A673 (cell line): ENCODE measurements at regions not wholly inside any gene's neighbourhood (a gene's known extent, or its start where the extent isn't known, plus 50 kb on each side); places are given as distances from the start of the nearest gene placed in this dataset.

Experiments used
- BruUV-seq: library from RNA; stranded (reverse); fragments of 400-500 nt; replicated peaks from 2 replicates; lab custom pipeline; 2021; lab: Mats Ljungman, UMichigan
- CTCF ChIA-PET: fragments of 300-600 bp; sonication (Branson Sonifier 250); formaldehyde crosslinking; loops from one replicate; lab custom pipeline; 2022; ENCODE audit warnings: antibody characterized with exemption; lab: Charles Lee
- POLR2A ChIA-PET: fragments of 300-600 bp; sonication (Branson Sonifier 250); formaldehyde crosslinking; loops from one replicate; lab custom pipeline; 2022; ENCODE audit warnings: antibody characterized with exemption; ENCODE audit not compliant: low non-redundant PET; lab: Charles Lee
- DNase-seq: peaks from one replicate; pipeline ENCODE4 v3.0.0-alpha.2; 2015; ENCODE audit warnings: low spot score
- H3K27ac ChIP-seq: fragments of 200-600 bp; sonication (generic); 2 replicates; pipeline ENCODE4 v1.5.1; 2016; ENCODE audit warnings: mixed run types, low read depth, mild to moderate bottlenecking, mixed read lengths, antibody characterized with exemption, low read length; ENCODE audit not compliant: poor library complexity, severe bottlenecking
- H3K27me3 ChIP-seq: fragments of 200-600 bp; sonication (generic); replicated peaks from 2 replicates; pipeline ENCODE4 v1.6.1; 2017; ENCODE audit warnings: mixed run types, low read depth, mild to moderate bottlenecking, mixed read lengths, antibody characterized with exemption, low read length; ENCODE audit not compliant: insufficient read depth, poor library complexity
- H3K36me3 ChIP-seq: fragments of 200-600 bp; sonication (generic); 2 replicates; pipeline ENCODE4 v1.6.1; 2016; ENCODE audit warnings: mixed run types, mild to moderate bottlenecking, mixed read lengths, antibody characterized with exemption, low read length; ENCODE audit not compliant: insufficient read depth, poor library complexity, severe bottlenecking
- H3K4me1 ChIP-seq: fragments of 200-600 bp; sonication (generic); 2 replicates; pipeline ENCODE4 v1.6.1; 2017; ENCODE audit warnings: mixed run types, mild to moderate bottlenecking, mixed read lengths, antibody characterized with exemption, low read length; ENCODE audit not compliant: insufficient read depth, poor library complexity, severe bottlenecking
- H3K4me3 ChIP-seq: fragments of 200-600 bp; sonication (generic); 2 replicates; pipeline ENCODE4 v1.5.1; 2016; ENCODE audit warnings: low read depth, mixed run types, mild to moderate bottlenecking, mixed read lengths, low read length; ENCODE audit not compliant: poor library complexity, severe bottlenecking
- H3K9me3 ChIP-seq: fragments of 200-600 bp; sonication (generic); 2 replicates; pipeline ENCODE4 v1.6.1; 2016; ENCODE audit warnings: mixed run types, low read depth, mild to moderate bottlenecking, mixed read lengths, antibody characterized with exemption, low read length; ENCODE audit not compliant: poor library complexity, severe bottlenecking
- EZH2 ChIP-seq: fragments of 200-600 bp; sonication (generic); IDR thresholded peaks from 2 replicates; pipeline ENCODE4 v1.6.1; 2017; ENCODE audit warnings: borderline replicate concordance, low read depth, mild to moderate bottlenecking, mixed read lengths, antibody characterized with exemption, low read length; ENCODE audit not compliant: poor library complexity, severe bottlenecking
- intact Hi-C: fragments of 100-400 bp; cut with micrococcal nuclease; formaldehyde crosslinking; loops from one replicate; pipeline ENCODE4 v1.10.0; 2022; ENCODE audit not compliant: unreplicated experiment
- TF ChIP-seq, protein P1 (sequence below): fragments of 300-800, 200-600 bp; sonication (generic); conservative IDR thresholded peaks from 2 replicates; pipeline ENCODE4 v1.5.1; 2017; ENCODE audit warnings: low read depth, mild to moderate bottlenecking, antibody characterized with exemption, low read length, moderate library complexity, mixed read lengths

DNA sequence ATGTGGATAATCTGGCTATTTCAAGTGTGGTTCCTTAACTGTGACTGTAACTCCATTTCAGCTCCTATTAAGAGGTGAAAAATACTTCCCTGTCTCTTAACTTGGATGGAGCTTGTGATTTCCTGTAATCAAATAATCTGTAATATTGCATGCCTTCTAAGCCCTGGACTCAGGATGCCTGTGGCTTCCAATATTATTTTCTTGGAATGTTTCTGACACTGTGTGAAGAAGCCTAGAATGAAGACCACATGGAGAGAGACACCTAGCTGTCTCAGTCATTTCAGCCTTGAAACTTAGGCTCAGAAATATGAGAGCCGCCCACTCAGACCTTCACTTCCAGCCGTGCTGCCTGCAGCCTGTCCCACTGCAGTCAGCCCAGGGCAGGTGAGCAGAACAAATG is 544.3 kb downstream of the TRIML1 start:
- intact Hi-C loops = no loop called here
- no peaks in the 10 kb centered on the region for H3K36me3 ChIP-seq
- no peak overlapping the region for H3K4me3 ChIP-seq
- peaks cover 22% of the 10 kb centered on the region for H3K27me3 ChIP-seq
- no peaks in the 10 kb centered on the region for H3K9me3 ChIP-seq
- CTCF ChIA-PET = no interaction called here
- no peak for DNase-seq
- POLR2A ChIA-PET = no interaction called here
- no TSS peak for BruUV-seq
- H3K27ac ChIP-seq = no peak overlapping the region
- TF ChIP-seq EZH2 = no peak
- TF ChIP-seq, protein P1, sequence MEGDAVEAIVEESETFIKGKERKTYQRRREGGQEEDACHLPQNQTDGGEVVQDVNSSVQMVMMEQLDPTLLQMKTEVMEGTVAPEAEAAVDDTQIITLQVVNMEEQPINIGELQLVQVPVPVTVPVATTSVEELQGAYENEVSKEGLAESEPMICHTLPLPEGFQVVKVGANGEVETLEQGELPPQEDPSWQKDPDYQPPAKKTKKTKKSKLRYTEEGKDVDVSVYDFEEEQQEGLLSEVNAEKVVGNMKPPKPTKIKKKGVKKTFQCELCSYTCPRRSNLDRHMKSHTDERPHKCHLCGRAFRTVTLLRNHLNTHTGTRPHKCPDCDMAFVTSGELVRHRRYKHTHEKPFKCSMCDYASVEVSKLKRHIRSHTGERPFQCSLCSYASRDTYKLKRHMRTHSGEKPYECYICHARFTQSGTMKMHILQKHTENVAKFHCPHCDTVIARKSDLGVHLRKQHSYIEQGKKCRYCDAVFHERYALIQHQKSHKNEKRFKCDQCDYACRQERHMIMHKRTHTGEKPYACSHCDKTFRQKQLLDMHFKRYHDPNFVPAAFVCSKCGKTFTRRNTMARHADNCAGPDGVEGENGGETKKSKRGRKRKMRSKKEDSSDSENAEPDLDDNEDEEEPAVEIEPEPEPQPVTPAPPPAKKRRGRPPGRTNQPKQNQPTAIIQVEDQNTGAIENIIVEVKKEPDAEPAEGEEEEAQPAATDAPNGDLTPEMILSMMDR = no peak
- H3K4me1 ChIP-seq = no peaks in the 10 kb centered on the region

DNA sequence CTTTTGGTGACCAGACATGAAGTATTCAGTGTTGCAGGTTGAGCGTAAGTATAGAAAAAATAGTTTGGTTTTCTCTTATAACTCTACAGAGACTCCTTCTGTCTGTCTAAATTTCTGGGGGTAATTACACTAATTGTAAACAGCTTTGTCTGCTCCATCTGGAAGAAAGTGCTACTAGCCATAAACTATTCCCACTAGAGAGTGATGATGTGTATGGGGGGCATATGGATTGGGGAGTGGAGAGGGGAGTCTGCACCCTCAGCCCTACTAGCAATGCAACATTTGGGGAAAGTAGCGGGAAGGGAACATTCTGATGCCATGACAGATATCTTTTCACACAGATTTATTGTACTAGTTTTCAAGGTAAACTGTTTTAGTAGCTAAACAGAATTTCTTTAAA is 549.7 kb downstream of the TRIML1 start:
- Histone ChIP-seq H3K27ac (no peak overlapping the region), H3K27me3 (peaks cover 28% of the 10 kb centered on the region), H3K9me3 (no peaks in the 10 kb centered on the region), H3K36me3 (no peaks in the 10 kb centered on the region), H3K4me3 (no peak overlapping the region), H3K4me1 (no peaks in the 10 kb centered on the region)
- intact Hi-C loops = no loop called here
- POLR2A ChIA-PET = no interaction called here
- no peak for DNase-seq
- no TSS peak for BruUV-seq
- TF ChIP-seq EZH2 = no peak
- TF ChIP-seq, protein P1 = no peak
- CTCF ChIA-PET = no interaction called here

DNA sequence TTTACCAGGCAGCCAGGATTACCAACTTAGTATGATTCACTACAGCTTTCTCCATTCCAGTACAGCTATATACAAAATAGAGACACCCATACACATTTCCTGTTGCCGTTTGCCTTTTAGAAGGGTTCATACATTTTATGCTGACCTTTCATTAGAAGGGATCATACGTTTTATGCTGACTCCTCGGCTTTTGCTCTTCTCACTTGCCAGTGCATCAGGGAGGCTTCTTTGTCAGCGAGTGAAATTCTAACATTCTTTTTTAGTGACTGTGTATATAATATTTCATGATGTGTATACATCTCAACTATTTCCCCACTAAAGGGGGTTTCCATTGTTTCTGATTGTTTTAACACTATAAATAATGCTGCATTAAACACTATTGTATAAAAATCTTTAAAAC is 552.6 kb downstream of the TRIML1 start:
- BruUV-seq = no TSS peak
- TF ChIP-seq, protein P1 = no peak
- no peak for TF ChIP-seq EZH2
- ChIA-PET CTCF (no interaction called here), POLR2A (no interaction called here)
- Histone ChIP-seq H3K27me3 (peaks cover 35% of the 10 kb centered on the region), H3K9me3 (no peaks in the 10 kb centered on the region), H3K36me3 (no peaks in the 10 kb centered on the region), H3K4me3 (no peak overlapping the region), H3K27ac (no peak overlapping the region), H3K4me1 (no peaks in the 10 kb centered on the region)
- no peak for DNase-seq
- intact Hi-C loops = no loop called here
